OCI-LY3 (cell line): ENCODE measurements at regions not wholly inside any gene's neighbourhood (a gene's known extent, or its start where the extent isn't known, plus 50 kb on each side); places are given as distances from the start of the nearest gene placed in this dataset.

ENCODE experiments used
- EZH2phosphoT487 ChIP-seq: fragments of 200-600 bp; shearing (Covaris generic); IDR thresholded peaks from 2 replicates; pipeline ENCODE4 v1.6.1; 2018; ENCODE audit warnings: antibody characterized with exemption, mixed run types, low read depth
- TF ChIP-seq, protein P1 (sequence below): fragments of 200-600, 300-600 bp; sonication (generic); IDR thresholded peaks from 2 replicates; pipeline ENCODE4 v1.5.1; 2014; ENCODE audit warnings: antibody characterized with exemption, low read length, low read depth

GRCh38 chr5:64096771-64097170 is 68.9 kb upstream of the RNF180 start:
- TF ChIP-seq, protein P1, sequence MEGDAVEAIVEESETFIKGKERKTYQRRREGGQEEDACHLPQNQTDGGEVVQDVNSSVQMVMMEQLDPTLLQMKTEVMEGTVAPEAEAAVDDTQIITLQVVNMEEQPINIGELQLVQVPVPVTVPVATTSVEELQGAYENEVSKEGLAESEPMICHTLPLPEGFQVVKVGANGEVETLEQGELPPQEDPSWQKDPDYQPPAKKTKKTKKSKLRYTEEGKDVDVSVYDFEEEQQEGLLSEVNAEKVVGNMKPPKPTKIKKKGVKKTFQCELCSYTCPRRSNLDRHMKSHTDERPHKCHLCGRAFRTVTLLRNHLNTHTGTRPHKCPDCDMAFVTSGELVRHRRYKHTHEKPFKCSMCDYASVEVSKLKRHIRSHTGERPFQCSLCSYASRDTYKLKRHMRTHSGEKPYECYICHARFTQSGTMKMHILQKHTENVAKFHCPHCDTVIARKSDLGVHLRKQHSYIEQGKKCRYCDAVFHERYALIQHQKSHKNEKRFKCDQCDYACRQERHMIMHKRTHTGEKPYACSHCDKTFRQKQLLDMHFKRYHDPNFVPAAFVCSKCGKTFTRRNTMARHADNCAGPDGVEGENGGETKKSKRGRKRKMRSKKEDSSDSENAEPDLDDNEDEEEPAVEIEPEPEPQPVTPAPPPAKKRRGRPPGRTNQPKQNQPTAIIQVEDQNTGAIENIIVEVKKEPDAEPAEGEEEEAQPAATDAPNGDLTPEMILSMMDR: no peak
- no peak for TF ChIP-seq EZH2phosphoT487
